Superior temporal gyrus (tissue), 1 donor: ENCODE measurements at regions not wholly inside any gene's neighbourhood (a gene's known extent, or its start where the extent isn't known, plus 50 kb on each side); places are given as distances from the start of the nearest gene placed in this dataset.

Source experiments
- DNase-seq: peaks from one replicate; pipeline ENCODE4 v3.0.0-alpha.2; 2016; ENCODE audit errors: extremely low spot score

DNA sequence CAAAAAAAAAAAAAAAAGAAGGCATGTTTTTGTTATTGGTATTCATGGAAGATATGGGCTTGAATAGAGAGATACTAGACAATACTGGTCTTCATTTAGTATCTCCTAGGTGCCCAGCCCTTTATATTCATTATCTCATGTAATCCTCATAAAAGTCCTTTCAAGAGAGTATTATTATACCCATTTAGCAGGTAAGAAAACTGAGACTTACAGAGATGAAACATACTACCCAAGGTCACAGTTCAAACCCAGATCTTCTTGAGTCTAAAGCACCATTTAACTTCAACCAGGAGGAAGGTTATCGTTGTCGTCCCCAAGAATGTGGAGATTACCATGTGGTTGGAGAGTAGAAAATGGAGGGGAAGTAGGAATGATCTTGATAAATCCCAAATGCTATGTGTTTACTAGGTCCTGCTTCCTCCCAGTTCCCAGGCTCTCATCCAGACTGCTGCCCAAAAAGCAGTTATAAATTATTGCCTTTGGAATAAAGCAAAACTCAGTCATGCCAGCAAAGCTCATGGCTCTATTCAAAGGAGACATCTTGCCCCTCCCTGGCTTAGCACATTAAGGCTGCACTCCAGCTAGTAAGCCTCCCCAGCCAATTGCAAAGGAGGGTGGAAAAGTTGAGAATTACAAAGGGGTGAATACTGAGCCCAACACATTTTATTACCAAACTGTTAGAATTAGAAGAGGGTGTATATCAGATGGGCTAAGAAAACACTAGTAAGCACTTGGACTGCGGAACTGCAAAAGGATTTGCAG, 163.9 kb downstream of the PIK3R1 start:
- no peak for DNase-seq

DNA sequence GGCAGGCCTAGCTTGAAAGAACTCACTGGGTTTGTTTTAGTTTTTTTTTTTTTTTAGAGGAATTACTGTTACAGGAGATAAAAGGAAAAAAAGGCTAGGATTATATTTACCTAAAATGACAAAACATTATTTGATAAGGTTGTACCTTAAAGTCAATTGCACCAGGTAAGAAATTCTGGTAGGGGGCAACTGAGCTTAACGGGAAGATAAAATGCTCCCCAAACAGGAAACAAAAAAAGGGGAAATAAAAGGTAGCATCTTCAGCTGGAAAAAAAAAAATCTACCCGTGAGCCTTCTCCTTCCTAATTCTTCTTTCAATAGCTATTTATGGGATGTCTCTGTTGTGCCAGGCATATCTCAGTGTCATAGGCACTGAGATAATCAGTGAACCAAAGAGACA, 164.5 kb downstream of the PIK3R1 start:
- no peak for DNase-seq

DNA sequence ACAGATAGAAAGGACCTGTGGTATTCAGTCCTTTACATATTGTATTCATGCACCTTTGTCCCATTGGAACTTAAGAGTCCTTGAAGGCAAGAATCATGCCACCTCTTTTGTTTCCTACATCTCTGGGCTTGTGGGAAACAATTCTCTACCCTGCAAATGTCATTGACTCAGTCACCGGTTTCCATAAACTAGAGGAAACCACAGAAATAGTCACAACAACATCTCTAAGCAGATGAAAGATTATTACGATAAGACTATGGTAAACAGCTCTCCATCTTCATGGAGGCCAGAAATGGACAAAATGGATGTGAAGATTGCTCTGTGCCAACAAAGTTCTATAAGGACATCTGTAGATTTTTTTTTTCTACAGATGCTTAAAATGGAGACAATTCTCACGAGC, 165.5 kb downstream of the PIK3R1 start:
- DNase-seq = no peak

DNA sequence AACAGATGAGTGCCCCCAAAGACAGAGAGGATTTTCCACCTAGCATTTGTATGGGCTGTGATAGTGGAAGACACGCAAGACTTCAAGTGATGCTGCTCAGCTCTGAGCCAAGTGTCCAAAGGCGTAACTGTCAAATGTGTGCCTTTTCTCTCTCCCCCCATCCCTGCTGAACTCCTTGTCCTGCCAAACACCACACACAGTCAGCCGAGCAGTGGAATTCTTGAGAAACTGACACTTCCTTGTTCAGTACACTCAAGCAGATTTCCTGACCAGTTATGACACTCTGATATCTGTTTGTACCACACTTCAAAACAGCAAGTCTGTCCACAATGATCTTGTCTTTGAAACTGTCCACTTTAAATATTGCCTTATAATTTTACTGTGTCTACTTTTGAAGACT, 166.4 kb downstream of the PIK3R1 start:
- DNase-seq = no peak

DNA sequence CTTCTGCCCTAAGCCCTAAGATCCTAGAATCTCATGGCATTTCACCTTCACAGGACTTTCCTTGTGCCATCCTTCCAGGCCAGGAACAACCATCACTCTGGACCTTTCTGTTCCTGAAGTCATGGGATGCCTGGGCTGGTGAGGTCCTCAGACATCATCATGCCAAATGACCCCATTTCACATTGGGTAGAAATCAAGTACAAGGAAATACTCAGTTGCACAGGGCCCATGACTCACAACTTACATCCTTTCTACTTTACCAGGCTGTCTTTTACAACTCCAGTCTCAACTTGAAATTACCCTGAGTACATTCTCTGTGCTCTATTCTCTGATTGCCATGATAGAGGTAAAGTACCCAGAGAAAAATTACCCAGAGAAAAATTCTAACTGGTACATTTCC, 167.1 kb downstream of the PIK3R1 start:
- DNase-seq = no peak

DNA sequence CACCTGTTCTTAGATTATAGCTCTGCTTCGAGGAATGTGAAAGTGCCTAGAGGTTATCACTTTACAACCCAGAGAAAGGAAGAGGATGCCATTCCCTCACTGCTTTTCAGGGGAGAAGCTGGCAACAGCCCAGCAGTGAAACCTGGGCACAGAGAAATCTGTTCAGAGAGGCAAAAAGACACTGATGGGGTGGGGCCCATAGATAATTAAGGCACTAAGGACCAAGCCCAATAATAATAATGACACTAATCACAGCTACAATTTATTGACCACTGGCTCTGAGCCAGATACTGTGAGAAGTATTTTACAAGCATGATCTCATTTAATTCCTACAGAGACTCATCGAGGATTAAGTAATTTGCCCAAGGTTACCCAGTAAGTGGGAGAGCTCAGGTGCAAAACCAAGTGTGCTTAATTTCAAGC, 168.3 kb downstream of the PIK3R1 start:
- DNase-seq = no peak

DNA sequence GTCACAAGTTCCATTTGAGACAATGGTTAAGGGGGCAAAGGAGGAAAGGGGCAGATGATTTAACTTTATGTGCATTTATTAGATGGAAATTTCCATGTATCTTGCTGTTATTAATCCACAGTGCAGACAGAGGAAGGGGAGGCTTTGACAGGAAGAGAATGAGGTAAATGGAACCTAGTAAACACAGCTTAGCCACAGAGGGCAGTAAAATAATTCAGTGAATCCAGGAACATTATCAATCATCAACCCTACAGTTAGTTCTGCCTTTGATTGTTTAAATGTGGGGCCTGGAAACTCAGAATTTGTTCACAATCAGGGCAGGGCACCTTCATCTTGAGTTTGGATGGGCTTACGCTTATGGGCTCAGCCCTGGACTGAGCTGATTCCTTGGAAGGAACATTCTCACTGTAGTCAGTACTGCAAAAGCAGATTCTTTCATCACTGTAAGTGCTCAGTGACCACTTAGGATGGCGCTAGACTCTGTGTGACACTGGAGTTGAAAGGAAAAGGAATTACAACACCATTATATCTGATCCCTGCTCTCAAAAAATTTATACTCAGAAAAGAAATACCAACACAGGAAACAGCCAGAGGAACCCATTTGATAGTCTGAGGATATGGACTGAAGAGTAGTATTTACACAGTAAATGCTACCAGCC, 169.5 kb downstream of the PIK3R1 start:
- DNase-seq = no peak

DNA sequence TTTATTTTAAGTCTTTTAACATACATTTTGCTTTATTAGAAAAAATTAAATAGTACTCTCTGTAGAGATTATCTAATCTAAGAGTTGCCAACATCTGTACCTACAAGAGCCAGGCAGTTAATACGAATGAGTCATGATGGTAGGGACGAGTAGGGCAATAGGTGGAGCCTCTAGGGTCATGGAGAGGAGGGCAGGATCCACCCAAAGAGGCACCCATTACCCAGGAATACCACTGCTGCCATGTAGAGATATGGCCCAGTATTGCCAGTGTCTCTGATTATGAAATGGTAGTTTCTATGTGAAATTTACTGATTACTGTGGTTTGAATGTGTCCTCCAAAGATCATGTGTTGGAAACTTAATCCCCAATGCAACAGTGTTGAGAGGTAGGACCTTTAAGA, 170.4 kb downstream of the PIK3R1 start:
- DNase-seq = no peak

DNA sequence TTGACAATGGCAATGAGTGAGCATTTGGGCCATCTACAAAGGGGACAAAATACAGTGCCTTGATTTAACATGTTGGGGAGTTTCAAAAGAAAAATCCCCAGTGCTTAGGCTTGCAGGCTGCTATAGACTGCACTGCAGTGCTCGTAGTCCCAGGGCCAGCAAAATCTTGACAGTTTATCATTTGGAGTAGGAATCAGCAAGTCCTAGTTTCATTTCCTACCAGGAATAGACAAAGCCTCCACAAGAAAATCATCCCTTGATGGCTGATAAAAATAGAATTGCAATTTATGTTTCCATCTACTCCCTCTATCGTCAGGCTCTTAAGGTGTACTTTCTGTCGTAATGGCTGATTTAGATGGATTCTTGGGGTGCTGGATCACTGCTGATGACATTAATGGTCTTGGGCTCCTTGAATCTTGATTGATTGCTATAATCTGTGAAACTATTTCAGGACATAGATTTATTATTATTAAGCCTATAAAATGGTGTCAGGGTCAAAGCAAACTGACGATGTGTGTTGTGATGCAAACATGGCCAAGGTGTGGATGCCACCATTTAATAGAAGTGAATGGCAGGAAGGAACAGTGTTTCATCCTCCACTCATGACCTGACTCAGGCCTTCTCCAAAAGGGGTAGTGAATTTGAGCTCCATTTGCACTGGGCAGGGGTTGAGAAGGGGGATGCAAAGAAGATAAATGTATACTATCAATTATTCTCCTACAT, 171.7 kb downstream of the PIK3R1 start:
- DNase-seq = no peak

DNA sequence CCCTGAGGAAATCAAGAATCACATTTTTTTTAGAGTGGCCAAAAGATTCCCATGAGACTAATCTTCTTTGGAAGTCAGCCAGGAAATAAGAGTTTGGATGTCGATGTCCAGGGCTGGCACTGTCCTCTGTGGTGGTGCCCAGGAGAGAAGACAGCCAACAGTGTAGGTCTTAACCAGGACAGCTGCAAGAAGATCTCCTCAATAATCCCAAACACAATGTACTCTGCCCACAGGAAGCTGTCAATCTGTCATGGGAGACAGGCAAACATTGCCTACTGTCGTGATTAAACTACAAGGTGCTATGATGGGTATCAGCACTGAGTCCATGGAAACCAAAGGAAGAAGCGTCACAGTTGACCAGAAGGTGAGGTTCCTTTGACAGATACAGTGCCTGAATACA, 174.1 kb downstream of the PIK3R1 start:
- no peak for DNase-seq

DNA sequence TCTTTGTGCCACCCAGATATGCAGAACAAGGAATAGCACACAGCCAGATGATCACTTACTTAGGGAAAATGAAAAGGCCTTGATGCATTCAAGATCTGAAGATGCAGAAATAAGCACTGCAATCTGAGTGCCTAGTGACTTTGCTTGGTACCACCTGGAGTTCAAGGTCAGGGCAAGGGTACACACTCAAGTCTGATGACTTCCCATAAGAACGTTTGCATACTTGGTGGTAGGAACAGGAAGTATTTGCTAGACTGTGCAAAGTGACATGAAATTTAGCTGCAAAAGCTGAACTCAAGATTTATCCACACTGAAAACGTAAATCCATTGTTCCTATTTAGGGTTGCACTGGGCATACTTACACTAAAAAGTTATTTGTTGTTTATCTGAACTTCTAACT, 177.1 kb downstream of the PIK3R1 start:
- no peak for DNase-seq

DNA sequence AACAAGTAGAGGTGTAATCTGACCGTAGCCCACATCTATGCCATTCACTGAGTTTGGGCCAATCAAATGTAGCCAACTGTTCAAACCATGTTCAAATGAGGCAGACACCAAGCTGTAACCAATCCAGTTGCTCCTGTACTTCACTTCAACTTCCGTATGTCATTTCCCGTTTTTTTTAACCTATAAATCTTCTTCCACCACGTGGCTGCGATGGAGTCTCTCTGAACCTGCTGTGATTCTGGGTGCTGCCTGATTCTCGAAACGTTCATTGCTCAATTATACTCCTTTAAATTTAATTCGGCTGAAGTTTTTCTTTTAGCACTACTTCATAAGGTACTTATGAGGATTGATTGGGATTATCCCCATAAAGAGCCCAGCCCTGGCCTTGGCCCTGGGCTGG, 179.7 kb downstream of the PIK3R1 start:
- no peak for DNase-seq

DNA sequence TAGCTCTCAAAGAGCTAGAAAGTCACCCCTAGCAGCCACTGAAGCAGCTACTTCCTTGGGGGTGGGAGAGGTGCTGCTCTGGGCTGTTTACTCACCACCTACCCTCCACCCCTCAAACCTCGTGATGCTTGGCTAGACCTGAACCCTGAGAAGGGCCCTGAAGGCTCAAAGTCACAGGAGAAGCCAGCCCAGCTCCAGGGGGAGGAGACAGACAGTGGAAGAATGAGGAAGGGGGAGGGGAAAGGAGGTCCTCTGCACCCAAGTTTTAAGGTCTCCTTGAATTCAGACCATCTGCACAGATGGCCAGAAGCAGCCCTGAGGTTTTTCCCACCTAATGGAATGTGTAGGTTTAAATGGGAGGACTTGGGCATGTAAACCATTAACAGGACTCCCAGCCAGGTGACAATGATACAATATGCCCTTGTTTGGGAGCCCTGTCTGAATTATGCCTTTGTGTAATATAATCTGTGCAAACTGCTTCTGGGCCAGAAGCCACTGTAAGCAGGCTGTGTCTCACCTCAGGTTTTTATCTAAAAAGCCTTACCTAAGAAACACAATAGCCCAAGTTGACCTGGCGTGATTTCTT, 180.5 kb downstream of the PIK3R1 start:
- DNase-seq = no peak

DNA sequence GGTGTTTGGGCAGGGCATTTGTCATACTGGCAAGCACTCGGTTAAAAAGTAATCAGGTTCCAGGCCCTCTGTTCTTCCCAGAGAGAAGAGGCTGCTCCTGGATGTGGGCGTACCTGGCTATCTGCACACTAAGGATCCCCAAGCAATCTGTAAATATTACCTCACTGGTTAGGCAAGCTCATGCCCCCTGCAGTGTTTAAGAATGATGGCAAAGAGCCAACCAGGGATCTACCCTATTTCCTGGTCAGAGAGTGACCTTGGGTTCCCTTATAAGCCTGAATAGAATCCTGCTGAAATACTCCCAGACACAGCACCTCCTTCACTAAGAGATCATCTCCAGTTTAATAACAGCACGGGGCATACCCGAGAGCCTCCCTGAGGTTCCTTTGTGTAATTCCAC, 181.2 kb downstream of the PIK3R1 start:
- DNase-seq = no peak

DNA sequence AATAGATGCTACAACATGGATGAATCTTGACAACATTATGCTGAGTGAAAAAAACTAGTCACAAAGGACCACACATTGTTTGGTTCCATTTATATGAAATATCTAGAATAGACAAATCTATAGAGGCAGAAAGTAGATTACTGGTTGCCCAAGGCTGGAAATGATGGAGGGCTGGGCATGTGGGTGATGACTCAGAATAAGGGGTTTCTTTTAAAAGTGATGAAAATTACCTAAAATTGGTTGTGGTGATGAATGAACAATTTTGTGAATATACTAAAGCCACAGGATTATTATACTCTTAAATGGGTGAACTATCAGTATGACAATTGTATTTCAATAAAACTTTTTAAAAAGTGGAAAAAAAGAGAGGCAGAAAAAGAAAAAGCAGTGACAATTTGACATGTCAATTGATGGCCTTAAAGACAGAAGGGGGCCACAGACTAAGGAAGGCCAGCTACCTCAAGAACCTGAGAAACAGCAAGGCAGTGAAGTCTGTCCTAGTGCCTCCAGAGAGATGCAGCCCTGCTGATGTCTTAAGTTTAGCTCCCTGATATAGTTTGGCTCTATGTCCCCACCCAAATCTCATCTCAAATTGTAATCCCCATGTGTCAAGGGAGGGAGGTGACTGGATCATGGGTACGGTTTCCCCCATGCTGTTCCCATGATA, 182.7 kb downstream of the PIK3R1 start:
- DNase-seq = no peak

DNA sequence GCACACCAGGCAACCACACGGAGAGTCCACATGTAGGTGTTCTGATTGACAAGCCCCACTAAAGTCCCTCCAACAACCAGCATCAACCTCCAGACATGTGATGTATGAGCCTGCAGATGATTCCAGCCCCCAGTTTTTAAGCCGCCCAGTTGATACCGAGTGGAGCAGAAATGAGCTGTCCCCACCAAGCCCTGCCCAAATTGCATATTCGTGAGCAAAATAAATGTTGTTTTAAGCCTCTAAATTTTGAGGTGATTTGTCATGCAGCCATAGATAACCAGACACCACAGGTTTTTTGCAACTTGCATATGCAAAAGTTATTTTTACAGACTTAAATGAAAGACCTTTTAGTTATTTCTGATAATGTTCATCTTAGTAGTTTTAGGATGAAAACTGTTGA, 187.7 kb downstream of the PIK3R1 start:
- no peak for DNase-seq

DNA sequence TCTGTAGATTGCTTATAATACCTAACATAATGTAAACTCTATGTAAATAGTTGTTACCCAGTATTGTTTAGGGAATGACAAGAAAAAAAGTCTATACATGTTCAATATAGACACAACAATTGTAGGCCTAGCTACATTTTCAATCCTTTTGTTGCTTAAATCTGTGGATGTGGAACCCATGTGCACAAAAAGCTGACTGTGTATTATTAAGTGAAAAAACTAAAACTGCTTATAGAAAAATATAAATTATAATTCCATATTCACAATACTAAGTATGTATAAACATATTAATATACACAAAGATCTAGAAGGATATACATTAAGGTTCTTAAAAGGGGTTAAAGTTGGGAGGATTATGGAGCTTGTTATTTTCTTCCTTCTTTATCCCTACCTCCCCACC, 188.7 kb downstream of the PIK3R1 start:
- DNase-seq = no peak

DNA sequence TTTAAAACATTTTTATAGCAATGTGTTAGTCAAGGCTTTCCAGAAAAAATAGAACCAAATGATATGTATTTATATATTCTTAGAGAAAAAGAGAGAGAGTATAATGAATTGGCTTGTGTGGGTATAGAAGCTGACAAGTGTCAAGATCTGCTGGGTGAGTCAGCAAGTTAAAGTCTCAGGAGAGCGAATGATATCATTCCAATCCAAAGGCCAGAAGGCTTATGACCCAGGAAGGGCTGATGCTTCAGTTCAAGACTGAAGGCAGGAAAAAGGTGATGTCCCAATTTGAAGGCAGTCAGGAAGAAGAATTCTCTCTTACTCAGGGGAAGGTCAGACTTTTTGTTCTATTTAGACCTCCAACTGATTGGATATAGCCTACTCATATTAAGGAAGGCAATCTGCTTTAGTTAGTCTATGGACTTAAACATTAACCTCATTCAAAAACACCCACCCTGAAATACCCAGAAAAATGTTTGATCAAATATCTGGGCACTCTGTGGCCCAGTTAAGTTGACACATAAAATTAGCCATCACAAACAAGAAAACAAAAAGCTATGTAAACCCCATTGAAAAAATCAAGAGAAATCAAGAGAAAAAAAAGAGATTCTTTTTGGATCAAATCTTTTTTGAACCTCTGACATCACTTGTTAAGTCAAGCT, 189.6 kb downstream of the PIK3R1 start:
- no peak for DNase-seq

DNA sequence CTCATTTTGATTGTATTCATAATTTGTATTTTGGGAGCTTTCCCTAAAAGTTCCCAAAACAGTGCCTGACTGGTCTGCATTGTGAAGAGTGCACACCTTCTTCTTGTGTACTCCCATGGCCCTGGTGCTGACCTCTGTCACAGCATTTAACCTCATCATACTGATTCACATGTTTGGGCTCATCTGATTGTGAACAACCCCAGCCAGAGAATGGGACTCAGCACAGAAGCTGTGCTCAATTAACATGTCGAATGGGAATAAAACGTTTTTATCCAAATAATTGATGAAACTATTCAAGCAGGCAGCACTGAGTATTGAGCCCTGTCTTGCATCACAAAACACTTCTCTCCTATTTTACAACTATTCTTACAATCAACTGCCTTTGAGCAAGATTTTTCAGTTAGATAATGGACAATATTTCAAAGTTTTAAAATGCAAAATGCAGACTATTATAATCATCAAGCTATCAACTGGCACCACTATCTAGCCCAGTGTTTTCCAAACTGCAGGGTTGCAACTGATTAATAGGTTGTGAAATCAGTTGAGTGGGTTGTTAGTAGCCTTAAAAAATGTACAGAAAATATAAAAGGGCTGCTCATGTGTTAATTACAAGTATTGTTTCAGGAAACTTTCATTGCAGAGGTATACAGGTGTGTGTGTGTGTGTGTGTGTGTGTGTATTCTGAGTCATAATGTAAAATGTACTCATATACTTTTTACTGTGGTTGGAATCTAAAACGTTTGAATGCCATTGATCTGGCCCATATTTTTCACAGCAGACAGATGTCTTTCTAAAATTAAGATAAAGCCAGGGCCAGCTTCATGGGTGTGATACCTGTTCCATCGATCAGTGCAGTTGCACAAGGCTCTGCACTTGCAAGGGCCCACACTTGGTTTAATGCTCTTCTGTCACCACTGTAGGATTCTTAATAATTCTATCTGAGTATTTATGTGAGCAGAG, 190.5 kb downstream of the PIK3R1 start:
- no peak for DNase-seq

DNA sequence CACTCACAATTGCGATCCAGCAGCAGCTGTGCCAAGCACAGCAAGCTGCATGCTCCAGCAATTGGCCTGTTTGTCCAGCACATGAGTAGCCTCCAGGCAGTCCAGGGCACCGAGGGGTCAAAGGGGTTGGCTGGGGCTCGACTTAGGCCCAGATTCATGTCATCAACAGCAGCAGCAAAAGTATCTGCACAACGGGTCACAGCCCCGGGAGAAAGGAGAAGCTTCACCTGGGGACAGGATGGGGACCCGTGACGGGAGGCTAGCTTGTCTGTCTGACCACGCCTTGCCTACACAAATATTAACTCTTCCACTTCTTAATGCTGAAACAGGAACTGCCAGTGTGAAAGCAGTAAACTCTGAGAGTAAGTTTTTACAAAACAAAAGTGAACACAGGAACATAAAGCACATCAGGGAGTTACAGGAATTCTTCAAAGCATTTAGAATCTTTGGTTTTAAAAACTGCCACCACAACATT, 191.2 kb downstream of the PIK3R1 start:
- DNase-seq = no peak
